ENCODE measurements at regions not wholly inside any gene's neighbourhood (a gene's known extent, or its start where the extent isn't known, plus 50 kb on each side); places are given as distances from the start of the nearest gene placed in this dataset.

GRCh38 chr1:232378266-232379062 is 251.5 kb downstream of the SIPA1L2 start:
- ChIA-PET POLR2A (ENCODE audit: unreplicated experiment) (interaction anchor here (0.6 kb wide), 1 partner anchor 67 kb away, joined by 3 read pairs; no protein-coding TSS in a partner anchor), CTCF (no interaction called here)
- Histone ChIP-seq H3K36me3 (ENCODE audit: low read depth, low read length) (no peaks in the 10 kb centered on the region), H3K4me1 (ENCODE audit: insufficient read depth, low read length) (peaks cover 20% of the 10 kb centered on the region), H2AFZ (ENCODE audit: low read length) (peak overlapping the region; percentile 15; the same call in 1 of the 2 replicates), H3K9me2 (replicated peaks; ENCODE audit: low read length) (no peaks in the 10 kb centered on the region), H3K4me2 (ENCODE audit: low read length) (0 out of 2 replicates have a peak overlapping the region, but pooled peaks have one; percentile 6), H3K9me3 (ENCODE audit: low read length) (no peaks in the 10 kb centered on the region), H3K4me3 (ENCODE audit: low read length) (no peak overlapping the region), H3K9ac (ENCODE audit: low read length) (peak overlapping the region; percentile 27; the same call in 1 of the 2 replicates), H3F3A (ENCODE audit: low read length, unreplicated experiment) (no peaks in the 10 kb centered on the region), H3K27me3 (ENCODE audit: low read length) (no peaks in the 10 kb centered on the region), H3K79me2 (ENCODE audit: low read length) (no peaks in the 10 kb centered on the region), H4K20me1 (ENCODE audit: low read length) (no peaks in the 10 kb centered on the region), H3K27ac (ENCODE audit: low read length) (peak overlapping the region; percentile 50)
- no peak for TF ChIP-seq EZH2phosphoT487 (IDR thresholded peaks at IDR 0.05; ENCODE audit: borderline replicate concordance, low read length)
- no peak for TF ChIP-seq EZH2 (IDR thresholded peaks at IDR 0.05; ENCODE audit: low read length, unreplicated experiment)
- TF ChIP-seq CTCF (conservative IDR thresholded peaks at IDR 0.05; ENCODE audit: low read depth, low read length) = no peak
- peak; percentile 41 for ATAC-seq
- intact Hi-C loops (cut with micrococcal nuclease) = no loop called here
- peak; percentile 31 for DNase-seq
- BruUV-seq (replicated peaks) = no TSS peak

GRCh38 chr1:232377494-232377770 is 252.5 kb downstream of the SIPA1L2 start:
- peak overlapping the region; percentile 50; the same call in 1 of the 2 replicates for H3K27ac ChIP-seq (ENCODE audit: low read length)
- no peaks in the 10 kb centered on the region for H3K9me2 ChIP-seq (replicated peaks; ENCODE audit: low read length)
- ChIA-PET POLR2A (ENCODE audit: unreplicated experiment) (interaction anchor here (0.6 kb wide), 1 partner anchor 50 kb away, joined by 6 read pairs; no protein-coding TSS in a partner anchor), CTCF (interaction anchor here (0.6 to 0.7 kb wide), 2 partner anchors 110 to 1313 kb away, joined by 3 to 4 read pairs; no protein-coding TSS in a partner anchor)
- no peaks in the 10 kb centered on the region for H4K20me1 ChIP-seq (ENCODE audit: low read length)
- H3K27me3 ChIP-seq (ENCODE audit: low read length) = no peaks in the 10 kb centered on the region
- DNase-seq (peak; percentile 74), ATAC-seq (peak; percentile 69)
- H3F3A ChIP-seq (ENCODE audit: low read length, unreplicated experiment) = no peaks in the 10 kb centered on the region
- no peaks in the 10 kb centered on the region for H3K36me3 ChIP-seq (ENCODE audit: low read depth, low read length)
- H3K4me3 ChIP-seq (ENCODE audit: low read length) = no peak overlapping the region
- no peak overlapping the region for H2AFZ ChIP-seq (ENCODE audit: low read length)
- BruUV-seq (replicated peaks) = no TSS peak
- no peak overlapping the region for H3K4me2 ChIP-seq (ENCODE audit: low read length)
- peaks cover 20% of the 10 kb centered on the region for H3K4me1 ChIP-seq (ENCODE audit: insufficient read depth, low read length)
- H3K79me2 ChIP-seq (ENCODE audit: low read length) = no peaks in the 10 kb centered on the region
- intact Hi-C loops (cut with micrococcal nuclease) = no loop called here
- no peaks in the 10 kb centered on the region for H3K9me3 ChIP-seq (ENCODE audit: low read length)
- H3K9ac ChIP-seq (ENCODE audit: low read length) = no peak overlapping the region
- no peak for TF ChIP-seq EZH2 (IDR thresholded peaks at IDR 0.05; ENCODE audit: low read length, unreplicated experiment)
- TF ChIP-seq EZH2phosphoT487 (IDR thresholded peaks at IDR 0.05; ENCODE audit: borderline replicate concordance, low read length) = no peak
- TF ChIP-seq CTCF (conservative IDR thresholded peaks at IDR 0.05; ENCODE audit: low read depth, low read length) = no peak

Data from PC-3 (cell line).